HCT116 (cell line): ENCODE measurements at regions not wholly inside any gene's neighbourhood (a gene's known extent, or its start where the extent isn't known, plus 50 kb on each side); places are given as distances from the start of the nearest gene placed in this dataset.

Experiments
- ATAC-seq: fragments of 200-7000 bp; cut with Tn5 transposase; 2 replicates; pipeline ENCODE4 v1.9.1; 2020; ENCODE audit warnings: mild to moderate bottlenecking, moderate library complexity
- BruUV-seq: library from RNA; stranded (reverse); fragments of 400-500 nt; replicated peaks from 2 replicates; lab custom pipeline; 2021; lab: Mats Ljungman, UMichigan
- CTCF ChIA-PET: fragments of 300-600 bp; sonication (Branson Sonifier 250); formaldehyde crosslinking; loops from one replicate; lab custom pipeline; 2021; ENCODE audit warnings: antibody characterized with exemption; lab: Charles Lee
- POLR2A ChIA-PET: fragments of 300-600, 350-600 bp; sonication (Branson Sonifier 250); formaldehyde crosslinking; loops from one replicate; lab custom pipeline; 2021; ENCODE audit warnings: antibody characterized with exemption; lab: Charles Lee
- RAD21 ChIA-PET, 2 experiments: fragments of 300-600 bp; sonication (Branson Sonifier 250); formaldehyde crosslinking; loops; one replicate each; lab custom pipeline; 2023; ENCODE audit warnings: low total read pairs in 2 of 2; ENCODE audit not compliant: uncharacterized antibody in 2 of 2, unreplicated experiment in 2 of 2, low non-redundant PET in 1 of 2; lab: Charles Lee
- DNase-seq: peaks from one replicate; pipeline ENCODE4 v3.0.0-alpha.2; 2010; ENCODE audit warnings: low read depth, low spot score
- H2AFZ ChIP-seq: fragments of 200-600 bp; shearing (Covaris generic), sonication (generic); 2 replicates; pipeline ENCODE4 v1.6.1; 2017; ENCODE audit warnings: low read depth, mixed run types, mixed read lengths, antibody characterized with exemption, low read length; ENCODE audit not compliant: poor library complexity, severe bottlenecking
- H3K27ac ChIP-seq: 2 replicates; pipeline ENCODE4 v1.5.1; 2012; ENCODE audit warnings: low read depth, low read length
- H3K27me3 ChIP-seq: fragments of 200-600 bp; sonication (generic); 2 replicates; pipeline ENCODE4 v1.6.1; 2016; ENCODE audit warnings: mixed run types, low read length, mixed read lengths; ENCODE audit not compliant: insufficient read depth
- H3K36me3 ChIP-seq, 2 experiments: fragments of 200-500 bp in 1 of 2; fragments of 200-600 bp in 1 of 2; sonication (Bioruptor generic) in 1 of 2; sonication (generic) in 1 of 2; 2 replicates each; pipeline versions ENCODE4 v1.5.1 to v1.6.1; 2014 to 2016; ENCODE audit warnings: low read length in 2 of 2, inconsistent platforms in 1 of 2, mixed read lengths in 1 of 2, mixed run types in 1 of 2; ENCODE audit not compliant: insufficient read depth in 2 of 2, control insufficient read depth in 1 of 2
- H3K4me1 ChIP-seq, 2 experiments: fragments of 200-600 bp in 1 of 2; sonication (generic) in 1 of 2; 2 replicates each; pipeline versions ENCODE4 v1.5.1 to v1.6.1; 2012 to 2017; ENCODE audit warnings: low read length in 2 of 2, inconsistent platforms in 1 of 2, mild to moderate bottlenecking in 1 of 2, mixed read lengths in 1 of 2, mixed run types in 1 of 2, moderate library complexity in 1 of 2; ENCODE audit not compliant: insufficient read depth in 2 of 2, control insufficient read depth in 1 of 2
- H3K4me2 ChIP-seq: fragments of 200-600 bp; sonication (generic); 2 replicates; pipeline ENCODE4 v1.6.1; 2017; ENCODE audit warnings: mixed run types, low read length, mixed read lengths
- H3K4me3 ChIP-seq, 2 experiments: fragments of 200-600 bp in 1 of 2; sonication (generic) in 1 of 2; replicated peaks in 1 of 2; 2 replicates each; pipeline ENCODE4 v1.5.1; 2011 to 2016; ENCODE audit warnings: low read length in 2 of 2, control low read depth in 1 of 2, low read depth in 1 of 2, mild to moderate bottlenecking in 1 of 2, mixed read lengths in 1 of 2, mixed run types in 1 of 2
- H3K79me2 ChIP-seq: fragments of 200-600 bp; sonication (generic); 2 replicates; pipeline ENCODE4 v1.6.1; 2017; ENCODE audit warnings: mild to moderate bottlenecking, mixed run types, low read length, moderate library complexity, mixed read lengths; ENCODE audit not compliant: insufficient read depth
- H3K9ac ChIP-seq: fragments of 200-600 bp; sonication (generic); 2 replicates; pipeline ENCODE4 v1.6.1; 2016; ENCODE audit warnings: low read length, mixed read lengths
- H3K9me2 ChIP-seq: fragments of 200-600 bp; sonication (generic), shearing (Covaris generic); 2 replicates; pipeline ENCODE4 v1.6.1; 2017; ENCODE audit warnings: mixed run types, mild to moderate bottlenecking, moderate library complexity; ENCODE audit not compliant: insufficient read depth
- H3K9me3 ChIP-seq, 2 experiments: fragments of 200-500 bp in 1 of 2; fragments of 200-600 bp in 1 of 2; sonication (Bioruptor generic) in 1 of 2; sonication (generic) in 1 of 2; 2 replicates each; pipeline ENCODE4 v1.6.1; 2014 to 2017; ENCODE audit warnings: low read length in 2 of 2, mixed read lengths in 2 of 2, inconsistent platforms in 1 of 2, low read depth in 1 of 2, mild to moderate bottlenecking in 1 of 2, mixed run types in 1 of 2, moderate library complexity in 1 of 2; ENCODE audit not compliant: control insufficient read depth in 1 of 2, insufficient read depth in 1 of 2
- H4K20me1 ChIP-seq: fragments of 200-600 bp; sonication (generic), shearing (Covaris generic); 2 replicates; pipeline ENCODE4 v1.6.1; 2017; ENCODE audit warnings: mixed run types, mild to moderate bottlenecking, moderate library complexity; ENCODE audit not compliant: insufficient read depth
- ATF3 ChIP-seq: IDR thresholded peaks from 2 replicates; pipeline ENCODE4 v1.6.1; 2012
- CTCF ChIP-seq, 3 experiments: fragments of 200-600 bp in 1 of 3; sonication (generic) in 1 of 3; IDR thresholded peaks in 2 of 3; conservative IDR thresholded peaks in 1 of 3; 2 replicates each; pipeline ENCODE4 v1.5.1; 2012 to 2017; ENCODE audit warnings: low read depth in 2 of 3, low read length in 2 of 3, antibody characterized with exemption in 1 of 3, borderline replicate concordance in 1 of 3, control low read depth in 1 of 3, mild to moderate bottlenecking in 1 of 3, mixed read lengths in 1 of 3, mixed run types in 1 of 3, moderate library complexity in 1 of 3; ENCODE audit not compliant: insufficient read depth in 1 of 3
- ELF1 ChIP-seq: IDR thresholded peaks from 2 replicates; pipeline ENCODE4 v1.6.1; 2012; ENCODE audit warnings: low read depth, borderline replicate concordance
- EZH2 ChIP-seq: fragments of 200-600 bp; sonication (generic); IDR thresholded peaks from 2 replicates; pipeline ENCODE4 v1.6.1; 2017; ENCODE audit warnings: antibody characterized with exemption, mixed run types
- FOSL1 ChIP-seq: IDR thresholded peaks from 2 replicates; pipeline ENCODE4 v1.6.1; 2012; ENCODE audit warnings: low read depth
- JUND ChIP-seq: IDR thresholded peaks from 2 replicates; pipeline ENCODE4 v1.6.1; 2012
- POLR2A ChIP-seq: IDR thresholded peaks from 2 replicates; pipeline ENCODE4 v1.7.0; 2011; ENCODE audit warnings: borderline replicate concordance; ENCODE audit not compliant: insufficient read depth, insufficient read length; ENCODE audit errors: extremely low read depth
- RAD21 ChIP-seq: IDR thresholded peaks from 2 replicates; pipeline ENCODE4 v1.6.1; 2012; ENCODE audit warnings: low read depth, mild to moderate bottlenecking
- REST ChIP-seq: IDR thresholded peaks from 2 replicates; pipeline ENCODE4 v1.6.1; 2012; ENCODE audit warnings: low read depth
- SIN3A ChIP-seq: IDR thresholded peaks from 2 replicates; pipeline ENCODE4 v1.6.1; 2012; ENCODE audit warnings: low read depth
- YY1 ChIP-seq: IDR thresholded peaks from 2 replicates; pipeline ENCODE4 v1.6.1; 2011; ENCODE audit warnings: low read length, low read depth, moderate library complexity, mild to moderate bottlenecking; ENCODE audit not compliant: insufficient replicate concordance; ENCODE audit errors: extremely low read depth
- ZFX ChIP-seq: fragments of 450-650 bp; IDR thresholded peaks from 2 replicates; pipeline ENCODE4 v1.6.1; 2017
- intact Hi-C: fragments of 100-400 bp; cut with micrococcal nuclease; formaldehyde crosslinking; loops from 2 replicates; pipeline ENCODE4 v1.10.0; 2022

- no peak for TF ChIP-seq REST
- no peak for TF ChIP-seq SIN3A
- no peak for TF ChIP-seq ATF3
- TF ChIP-seq, all 23 proteins: peak for 0
Measured at GRCh38 chr2:18664421-18664820, 75.1 kb upstream of the NT5C1B start (continued).

GRCh38 chr2:18663861-18664260 is 74.5 kb upstream of the NT5C1B start:
- Histone ChIP-seq H3K9me3 (no peaks in the 10 kb centered on the region), H3K79me2 (no peaks in the 10 kb centered on the region), H4K20me1 (no peaks in the 10 kb centered on the region), H3K27me3 (0 out of 2 replicates have a peak, but pooled peaks cover under 1% of the 10 kb centered on the region), H2AFZ (no peak overlapping the region), H3K4me1 (no peaks in the 10 kb centered on the region), H3K9ac (no peak overlapping the region), H3K36me3 (no peaks in the 10 kb centered on the region), H3K4me2 (no peak overlapping the region), H3K9me2 (no peaks in the 10 kb centered on the region), H3K27ac (no peak overlapping the region), H3K4me3 (no peak overlapping the region)
- TF ChIP-seq YY1: no peak
- TF ChIP-seq CTCF (IDR thresholded peaks at IDR 0.05 in 2 of 3, conservative IDR thresholded peaks at IDR 0.05 in 1 of 3; ENCODE audit: borderline replicate concordance in 1 of 3, insufficient read depth in 1 of 3, low read depth in 2 of 3, low read length in 2 of 3): no peak
- TF ChIP-seq SIN3A: no peak
- no peak for TF ChIP-seq EZH2
- TF ChIP-seq ATF3: no peak
- TF ChIP-seq ZFX: no peak
- TF ChIP-seq POLR2A: no peak
- no peak for TF ChIP-seq JUND
- TF ChIP-seq RAD21: no peak
- TF ChIP-seq ELF1: no peak
- TF ChIP-seq FOSL1: no peak
- no peak for TF ChIP-seq REST
- ChIA-PET RAD21 (no interaction called here), POLR2A (no interaction called here), CTCF (no interaction called here)
- ATAC-seq (no peak), DNase-seq (no peak)
- intact Hi-C loops: no loop called here
- no TSS peak for BruUV-seq
